OCI-LY7 (cell line): ENCODE measurements at regions not wholly inside any gene's neighbourhood (a gene's known extent, or its start where the extent isn't known, plus 50 kb on each side); places are given as distances from the start of the nearest gene placed in this dataset.
A peak's percentile ranks its signal among the peaks of the same experiment; 100 is the strongest.

Experiments
- BruUV-seq: library from RNA; stranded (reverse); fragments of 400-500 nt; replicated peaks from 2 replicates; lab custom pipeline; 2021; lab: Mats Ljungman, UMichigan
- CTCF ChIA-PET: fragments of 300-600 bp; sonication (Branson Sonifier 250); formaldehyde crosslinking; loops from one replicate; lab custom pipeline; 2022; ENCODE audit warnings: antibody characterized with exemption; ENCODE audit not compliant: unreplicated experiment; lab: Charles Lee
- POLR2A ChIA-PET: fragments of 300-600 bp; sonication (Branson Sonifier 250); formaldehyde crosslinking; loops from one replicate; lab custom pipeline; 2022; ENCODE audit warnings: antibody characterized with exemption; lab: Charles Lee
- DNase-seq: peaks from one replicate; pipeline ENCODE4 v3.0.0-alpha.2; 2015; ENCODE audit warnings: low spot score
- H2AFZ ChIP-seq: fragments of 200-600 bp; sonication (generic), shearing (Covaris generic); 2 replicates; pipeline ENCODE4 v1.6.1; 2014; ENCODE audit warnings: mild to moderate bottlenecking, antibody characterized with exemption, low read length, moderate library complexity
- H3K27ac ChIP-seq: fragments of 200-600 bp; sonication (generic); 2 replicates; pipeline ENCODE4 v1.5.1; 2014; ENCODE audit warnings: mixed run types, low read depth, mild to moderate bottlenecking, moderate library complexity, low read length, inconsistent platforms; ENCODE audit not compliant: poor library complexity, severe bottlenecking
- H3K36me3 ChIP-seq: fragments of 200-600 bp; sonication (generic); 2 replicates; pipeline ENCODE4 v1.6.1; 2014; ENCODE audit warnings: mild to moderate bottlenecking, antibody characterized with exemption, low read length, moderate library complexity, mixed read lengths; ENCODE audit not compliant: insufficient read depth
- H3K4me1 ChIP-seq: fragments of 200-600 bp; sonication (generic); 2 replicates; pipeline ENCODE4 v1.5.1; 2014; ENCODE audit warnings: mild to moderate bottlenecking, low read length; ENCODE audit not compliant: insufficient read depth, poor library complexity, severe bottlenecking
- H3K4me2 ChIP-seq: fragments of 200-600 bp; sonication (generic); 2 replicates; pipeline ENCODE4 v1.6.1; 2014; ENCODE audit warnings: mild to moderate bottlenecking, low read length
- H3K4me3 ChIP-seq: fragments of 200-600 bp; sonication (generic); 2 replicates; pipeline ENCODE4 v1.5.1; 2014; ENCODE audit warnings: mild to moderate bottlenecking, low read depth, low read length; ENCODE audit not compliant: poor library complexity, severe bottlenecking
- H3K79me2 ChIP-seq: fragments of 200-600 bp; sonication (generic); 2 replicates; pipeline ENCODE4 v1.6.1; 2016; ENCODE audit warnings: low read depth, mild to moderate bottlenecking, low read length, moderate library complexity, mixed read lengths; ENCODE audit not compliant: insufficient read depth
- H3K9me2 ChIP-seq: fragments of 200-600 bp; sonication (generic); 2 replicates; pipeline ENCODE4 v1.6.1; 2016; ENCODE audit warnings: mild to moderate bottlenecking, low read length, mixed read lengths; ENCODE audit not compliant: insufficient read depth
- H3K9me3 ChIP-seq: fragments of 200-600 bp; sonication (generic); 2 replicates; pipeline ENCODE4 v1.6.1; 2014; ENCODE audit warnings: mild to moderate bottlenecking, mixed run types, low read length, mixed read lengths
- H4K20me1 ChIP-seq: fragments of 200-600 bp; sonication (generic); 2 replicates; pipeline ENCODE4 v1.6.1; 2014; ENCODE audit warnings: mild to moderate bottlenecking, antibody characterized with exemption, low read length, moderate library complexity, mixed read lengths; ENCODE audit not compliant: insufficient read depth
- CTCF ChIP-seq: fragments of 200-600 bp; sonication (generic); conservative IDR thresholded peaks from 2 replicates; pipeline ENCODE4 v1.5.1; 2014; ENCODE audit warnings: mild to moderate bottlenecking, antibody characterized with exemption, low read length, moderate library complexity, mixed read lengths
- EZH2phosphoT487 ChIP-seq: fragments of 200-600 bp; sonication (generic); IDR thresholded peaks from 2 replicates; pipeline ENCODE4 v1.6.1; 2018; ENCODE audit warnings: low read depth, borderline replicate concordance, mild to moderate bottlenecking, mixed run types, antibody characterized with exemption, low read length, moderate library complexity, mixed read lengths
- intact Hi-C: fragments of 100-400 bp; cut with micrococcal nuclease; formaldehyde crosslinking; loops from one replicate; pipeline ENCODE4 v1.10.0; 2022; ENCODE audit not compliant: unreplicated experiment

- Histone ChIP-seq H4K20me1 (no peaks in the 10 kb centered on the region), H3K4me3 (no peak overlapping the region), H3K27ac (no peak overlapping the region), H3K36me3 (no peaks in the 10 kb centered on the region), H3K4me1 (no peaks in the 10 kb centered on the region), H3K4me2 (no peak overlapping the region), H3K9me3 (no peaks in the 10 kb centered on the region), H2AFZ (no peak overlapping the region), H3K79me2 (no peaks in the 10 kb centered on the region), H3K9me2 (no peaks in the 10 kb centered on the region)
- intact Hi-C loops = no loop called here
- CTCF ChIA-PET = no interaction called here
- no peak for DNase-seq
- POLR2A ChIA-PET = interaction anchor here (0.6 kb wide), 1 partner anchor 523 kb away, joined by 3 read pairs; no protein-coding TSS in a partner anchor
- BruUV-seq = no TSS peak
- no peak for TF ChIP-seq CTCF
- no peak for TF ChIP-seq EZH2phosphoT487
Measured at GRCh38 chr17:70618641-70619040, 449.3 kb downstream of the KCNJ2 start.

- H3K36me3 ChIP-seq = no peaks in the 10 kb centered on the region
- H4K20me1 ChIP-seq = no peaks in the 10 kb centered on the region
- no peaks in the 10 kb centered on the region for H3K4me1 ChIP-seq
- H2AFZ ChIP-seq = no peak overlapping the region
- no peaks in the 10 kb centered on the region for H3K9me3 ChIP-seq
- H3K4me2 ChIP-seq = no peak overlapping the region
- no peak overlapping the region for H3K4me3 ChIP-seq
- TF ChIP-seq EZH2phosphoT487 (no peak), CTCF (no peak)
- POLR2A ChIA-PET = no interaction called here
- intact Hi-C loops = loop anchor here (5.0 kb wide), 1 partner anchor 1094 kb away; no protein-coding TSS in a partner anchor
- H3K79me2 ChIP-seq = no peaks in the 10 kb centered on the region
- DNase-seq = no peak
- no TSS peak for BruUV-seq
- CTCF ChIA-PET = no interaction called here
- H3K9me2 ChIP-seq = no peaks in the 10 kb centered on the region
- no peak overlapping the region for H3K27ac ChIP-seq
Measured at GRCh38 chr17:70621566-70621965, 452.2 kb downstream of the KCNJ2 start.

GRCh38 chr17:70622368-70623260 is 453.3 kb downstream of the KCNJ2 start:
- Histone ChIP-seq H3K27ac (no peak overlapping the region), H4K20me1 (no peaks in the 10 kb centered on the region), H3K36me3 (no peaks in the 10 kb centered on the region), H3K4me1 (no peaks in the 10 kb centered on the region), H3K4me2 (no peak overlapping the region), H3K9me3 (no peaks in the 10 kb centered on the region), H3K4me3 (no peak overlapping the region), H3K79me2 (no peaks in the 10 kb centered on the region), H2AFZ (no peak overlapping the region), H3K9me2 (no peaks in the 10 kb centered on the region)
- ChIA-PET CTCF (no interaction called here), POLR2A (no interaction called here)
- BruUV-seq = no TSS peak
- intact Hi-C loops = loop anchor here (5.0 kb wide), 1 partner anchor 1095 kb away; no protein-coding TSS in a partner anchor
- DNase-seq = peak; percentile 49
- TF ChIP-seq CTCF (peak; percentile 85), EZH2phosphoT487 (no peak)
